ENCODE measurements at regions not wholly inside any gene's neighbourhood (a gene's known extent, or its start where the extent isn't known, plus 50 kb on each side); places are given as distances from the start of the nearest gene placed in this dataset.
A peak's percentile ranks its signal among the peaks of the same experiment; 100 is the strongest.
"Not testable (repeated sequence)": the region's sequence is repeated elsewhere in the genome, so short reads cannot be mapped to it uniquely, and the experiment has no call there.

- H3K9me3 ChIP-seq (replicated peaks in 1 of 3); H3K27me3 ChIP-seq; H3K4me1 ChIP-seq (replicated peaks in 1 of 2); intact Hi-C loops (cut with DNase I); H3K4me3 ChIP-seq; H3K36me3 ChIP-seq (replicated peaks in 1 of 2); DNase-seq; H3K27ac ChIP-seq: not testable (repeated sequence)
- 89 to 96% (median 95%) methylated on average over 2 of the region's 2 CpGs for WGBS, 4 donors
Measured at GRCh38 chr2:87484363-87484762, 263.5 kb upstream of the PLGLB2 start.

GRCh38 chr2:87485455-87485854 is 262.4 kb upstream of the PLGLB2 start:
- DNase-seq; H3K36me3 ChIP-seq (replicated peaks in 1 of 2); H3K4me3 ChIP-seq; H3K4me1 ChIP-seq (replicated peaks in 1 of 2); H3K9me3 ChIP-seq (replicated peaks in 1 of 3); H3K27me3 ChIP-seq; intact Hi-C loops (cut with DNase I): not testable (repeated sequence)
- 30 to 68% (median 36%) methylated on average over 4 to 6 of the region's 8 CpGs for WGBS, 4 donors
- H3K27ac ChIP-seq, result peak overlapping the region in 1 of 5 donors; percentile 66

DNA sequence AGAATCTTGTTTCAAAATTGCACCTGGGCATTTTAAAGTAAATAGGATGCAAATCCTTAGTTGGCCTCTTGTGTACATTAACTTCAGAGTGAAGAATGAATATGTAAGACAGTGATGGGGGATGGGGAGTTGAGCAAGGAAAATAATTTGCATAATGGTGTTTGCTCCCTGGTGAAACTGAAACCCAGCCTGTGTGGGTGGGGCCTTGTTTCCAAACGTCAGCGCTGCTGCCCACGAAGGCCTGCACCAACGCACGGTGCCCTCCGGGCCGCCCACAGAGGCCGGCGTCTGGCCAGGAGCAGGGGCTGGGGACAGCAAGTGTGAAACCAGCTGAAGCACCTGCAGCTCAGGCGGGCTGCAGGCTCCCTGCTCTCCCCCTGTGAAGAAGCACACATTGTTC is 262.0 kb upstream of the PLGLB2 start:
- H3K27ac ChIP-seq, result peak overlapping the region in 3 of 5 donors; percentile 68 to 88 (median 78)
- 0% methylated on average over 2 of the region's 10 CpGs; no CpG with 5 or more reads in 3 of the 4 donors for WGBS, 4 donors
- DNase-seq, result peak in 2 of 7 donors; percentile 25 to 47
- H3K27me3 ChIP-seq; intact Hi-C loops (cut with DNase I); H3K4me1 ChIP-seq (replicated peaks in 1 of 2); H3K4me3 ChIP-seq; H3K36me3 ChIP-seq (replicated peaks in 1 of 2); H3K9me3 ChIP-seq (replicated peaks in 1 of 3): not testable (repeated sequence)

GRCh38 chr2:87486413-87486812 is 261.5 kb upstream of the PLGLB2 start:
- 28 to 78% (median 67%) methylated on average over 2 to 9 of the region's 9 CpGs for WGBS, 4 donors
- intact Hi-C loops (cut with DNase I), result not testable (repeated sequence)

GRCh38 chr2:87488021-87488420 is 259.9 kb upstream of the PLGLB2 start:
- H3K4me3 ChIP-seq; H3K9me3 ChIP-seq (replicated peaks in 1 of 3); H3K27ac ChIP-seq; intact Hi-C loops (cut with DNase I); H3K27me3 ChIP-seq; H3K4me1 ChIP-seq (replicated peaks in 1 of 2); DNase-seq; H3K36me3 ChIP-seq (replicated peaks in 1 of 2): not testable (repeated sequence)
- 89 to 94% (median 94%) methylated on average over 1 of the region's 1 CpG for WGBS, 4 donors

More at GRCh38 chr2:87486413-87486812, 261.5 kb upstream of the PLGLB2 start:
- peak overlapping the region in 4 of 5 donors; percentile 59 to 88 (median 73) for H3K27ac ChIP-seq
- not testable (repeated sequence) for H3K4me3 ChIP-seq; H3K27me3 ChIP-seq; H3K4me1 ChIP-seq (replicated peaks in 1 of 2); H3K36me3 ChIP-seq (replicated peaks in 1 of 2); H3K9me3 ChIP-seq (replicated peaks in 1 of 3)
- peak in 3 of 7 donors; percentile 21 to 32 (median 26) for DNase-seq

- H3K27me3 ChIP-seq; H3K36me3 ChIP-seq (replicated peaks in 1 of 2); H3K9me3 ChIP-seq (replicated peaks in 1 of 3); intact Hi-C loops (cut with DNase I); H3K4me1 ChIP-seq (replicated peaks in 1 of 2); H3K27ac ChIP-seq; H3K4me3 ChIP-seq; DNase-seq: not testable (repeated sequence)
- 89 to 94% (median 92%) methylated on average over 3 of the region's 3 CpGs for WGBS, 4 donors
Measured at GRCh38 chr2:87488991-87489390, 258.9 kb upstream of the PLGLB2 start.

- intact Hi-C loops (cut with DNase I); H3K27me3 ChIP-seq; H3K36me3 ChIP-seq (replicated peaks in 1 of 2); H3K9me3 ChIP-seq (replicated peaks in 1 of 3); DNase-seq; H3K4me1 ChIP-seq (replicated peaks in 1 of 2); H3K4me3 ChIP-seq; H3K27ac ChIP-seq: not testable (repeated sequence)
- WGBS, 4 donors, result 79 to 88% (median 82%) methylated on average over 5 of the region's 5 CpGs
Measured at GRCh38 chr2:87494846-87495245, 253.0 kb upstream of the PLGLB2 start.

DNA sequence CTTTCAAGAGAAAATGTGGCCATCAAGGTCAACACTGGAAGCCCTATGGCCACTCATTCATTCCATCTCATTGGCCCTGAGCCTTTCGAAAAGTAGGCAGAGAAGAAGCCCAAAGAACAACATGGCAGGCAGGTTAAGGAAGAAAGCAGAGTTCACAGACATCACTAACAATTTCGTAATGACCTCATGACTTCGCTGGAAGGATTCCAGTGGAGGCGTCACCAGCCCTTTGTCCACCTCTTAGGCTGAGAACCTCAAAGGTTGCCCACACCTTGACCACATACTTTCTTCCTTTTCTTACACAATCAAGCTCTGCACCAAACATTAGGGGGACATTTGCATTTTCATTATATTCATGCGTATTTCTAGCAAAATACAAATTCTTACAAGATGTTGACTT is 252.4 kb upstream of the PLGLB2 start:
- intact Hi-C loops (cut with DNase I); H3K27ac ChIP-seq: not testable (repeated sequence)
- 77 to 92% (median 88%) methylated on average over 4 to 5 of the region's 5 CpGs for WGBS, 4 donors

DNA sequence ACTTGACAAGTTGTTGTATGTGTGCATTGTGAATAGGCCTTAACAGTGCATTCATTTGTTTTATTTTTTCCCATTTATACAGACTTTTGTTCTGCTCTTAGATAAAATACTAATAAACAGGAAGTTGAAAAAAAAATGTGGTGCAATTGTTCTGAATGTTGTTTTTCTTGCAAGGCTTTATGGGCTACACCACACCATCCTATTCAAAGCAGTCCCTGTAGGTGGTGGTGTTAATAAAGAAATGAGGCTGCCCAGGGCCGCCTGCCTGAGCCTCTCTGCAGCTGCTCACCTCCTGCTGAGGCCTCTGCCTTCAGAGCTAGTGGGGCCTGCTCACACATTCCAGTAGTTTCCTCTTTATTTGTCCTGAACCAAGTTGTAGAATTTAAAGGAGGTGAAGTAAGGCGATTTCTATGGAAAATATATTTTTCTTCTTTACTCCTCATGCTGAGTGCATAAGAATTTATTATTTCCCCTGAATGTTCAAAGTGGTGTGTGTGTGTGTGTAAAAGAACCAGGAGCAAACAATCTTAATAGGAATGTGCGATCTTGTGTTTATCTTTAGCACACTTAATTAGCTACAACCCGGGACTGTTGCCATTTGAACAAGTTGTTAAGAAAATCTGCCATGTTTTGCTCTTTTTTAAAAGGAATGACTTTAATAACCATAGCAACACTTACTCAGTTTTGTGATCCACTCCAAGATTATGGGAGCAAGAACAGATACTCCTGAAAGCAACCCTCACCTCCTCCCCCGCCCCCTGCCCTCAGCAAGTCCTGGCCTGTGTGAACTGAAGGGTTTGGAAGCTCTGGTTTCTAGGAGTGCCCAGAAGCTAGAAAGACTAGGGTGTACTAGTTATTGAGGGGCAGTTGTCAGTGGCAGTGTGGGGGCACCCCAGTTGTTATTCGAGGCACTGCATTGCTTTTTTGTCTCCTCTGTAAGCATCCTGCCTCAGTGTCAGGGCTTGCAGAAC is 251.6 kb upstream of the PLGLB2 start:
- H3K36me3 ChIP-seq (replicated peaks in 1 of 2); H3K4me3 ChIP-seq; H3K4me1 ChIP-seq (replicated peaks in 1 of 2); intact Hi-C loops (cut with DNase I); H3K27me3 ChIP-seq; H3K9me3 ChIP-seq (replicated peaks in 1 of 3); DNase-seq; H3K27ac ChIP-seq: not testable (repeated sequence)
- WGBS, 4 donors, result 41 to 58% (median 46%) methylated on average over 1 to 3 of the region's 6 CpGs

More for the DNA sequence above, 252.4 kb upstream of the PLGLB2 start:
- H3K9me3 ChIP-seq (replicated peaks in 1 of 3); H3K27me3 ChIP-seq; DNase-seq; H3K4me3 ChIP-seq; H3K4me1 ChIP-seq (replicated peaks in 1 of 2); H3K36me3 ChIP-seq (replicated peaks in 1 of 2): not testable (repeated sequence)

DNA sequence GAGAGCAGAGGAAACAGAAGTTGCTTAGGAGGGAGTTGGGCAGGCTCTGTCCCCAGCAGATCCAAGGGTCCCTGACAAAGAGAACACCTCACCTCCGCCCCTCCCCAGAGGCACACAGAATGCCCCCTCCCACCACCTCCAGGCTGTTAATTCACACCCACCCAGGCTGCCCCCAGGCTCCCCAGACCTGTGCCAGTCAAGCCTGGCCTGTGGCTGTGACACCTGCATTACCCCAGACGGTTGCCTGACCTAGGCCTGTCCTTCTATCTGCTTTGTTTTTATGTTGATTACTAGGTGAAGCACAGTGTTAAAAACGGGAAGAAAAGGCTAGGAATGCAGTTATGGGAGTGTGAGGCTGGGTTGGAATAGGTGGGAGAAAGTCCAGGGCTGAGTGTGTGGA is 250.8 kb upstream of the PLGLB2 start:
- H3K27me3 ChIP-seq; H3K4me3 ChIP-seq; DNase-seq; intact Hi-C loops (cut with DNase I); H3K9me3 ChIP-seq (replicated peaks in 1 of 3); H3K4me1 ChIP-seq (replicated peaks in 1 of 2); H3K27ac ChIP-seq; H3K36me3 ChIP-seq (replicated peaks in 1 of 2): not testable (repeated sequence)
- 52 to 91% methylated on average over 1 to 2 of the region's 3 CpGs; no CpG with 5 or more reads in 2 of the 4 donors for whole genome bisulfite sequencing, 4 donors

DNA sequence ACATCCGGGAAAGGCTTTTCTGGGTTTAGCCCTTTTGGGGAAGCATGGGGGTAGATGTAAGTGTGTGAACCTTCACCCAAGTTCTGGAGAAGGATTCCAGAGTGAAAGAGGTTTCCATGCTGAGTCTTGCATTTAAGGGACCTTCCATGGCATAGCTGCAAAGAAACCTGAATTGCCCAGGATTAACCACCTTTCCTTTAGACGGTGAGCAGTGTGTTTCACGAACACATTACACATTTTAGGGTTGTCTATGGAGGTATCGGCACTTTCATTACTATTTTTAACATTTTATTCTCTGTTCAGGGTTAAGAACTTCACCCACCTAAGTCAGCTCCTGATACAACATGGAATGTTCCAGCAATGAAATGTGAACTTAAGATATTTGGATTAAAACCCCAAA is 250.2 kb upstream of the PLGLB2 start:
- WGBS, 4 donors, result 82 to 89% (median 85%) methylated on average over 3 to 4 of the region's 4 CpGs
- H3K27me3 ChIP-seq; H3K9me3 ChIP-seq (replicated peaks in 1 of 3); H3K4me3 ChIP-seq; DNase-seq; H3K36me3 ChIP-seq (replicated peaks in 1 of 2); H3K4me1 ChIP-seq (replicated peaks in 1 of 2); intact Hi-C loops (cut with DNase I): not testable (repeated sequence)
- peak overlapping the region in 1 of 5 donors; percentile 49 for H3K27ac ChIP-seq
